ENCODE measurements at regions not wholly inside any gene's neighbourhood (a gene's known extent, or its start where the extent isn't known, plus 50 kb on each side); places are given as distances from the start of the nearest gene placed in this dataset.

DNA sequence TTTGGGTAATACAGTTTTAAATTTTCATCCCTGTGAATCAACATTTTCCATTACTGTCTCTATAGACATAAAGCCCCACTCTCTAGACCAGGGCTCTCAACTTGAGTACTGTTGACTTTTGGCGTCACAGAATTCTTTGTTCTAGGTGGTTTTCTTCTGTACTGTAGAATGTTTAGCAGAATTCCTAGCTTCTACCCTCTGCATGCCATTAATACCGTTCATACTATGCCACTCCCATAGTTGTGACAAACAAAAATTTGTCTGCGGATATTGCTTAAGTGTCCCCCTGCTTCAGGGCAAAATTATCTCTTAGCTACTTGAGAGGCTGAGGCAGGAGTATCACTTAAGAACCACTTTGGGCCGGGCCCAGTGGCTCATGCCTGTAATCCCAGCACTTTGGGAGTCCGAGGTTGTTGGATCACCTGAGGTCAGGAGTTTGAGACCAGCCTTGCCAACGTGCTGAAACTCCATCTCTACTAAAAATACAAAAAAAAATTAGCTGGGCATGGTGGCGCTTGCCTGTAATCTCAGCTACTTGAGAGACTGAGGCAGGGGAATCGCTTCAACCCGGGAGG, 57.3 kb upstream of the NRG3 start:
- Histone ChIP-seq H3K79me2 (ENCODE audit: insufficient read depth, low read length) (no peaks in the 10 kb centered on the region), H4K20me1 (ENCODE audit: low read depth, low read length) (no peaks in the 10 kb centered on the region), H3K9me2 (replicated peaks; ENCODE audit: insufficient read depth, low read length) (no peaks in the 10 kb centered on the region), H3K36me3 (ENCODE audit: low read length) (no peaks in the 10 kb centered on the region), H2AFZ (ENCODE audit: low read depth, low read length, severe bottlenecking) (no peak overlapping the region), H3K9ac (ENCODE audit: low read length) (no peak overlapping the region), H3K4me3 (ENCODE audit: insufficient read depth, low read length, poor library complexity, severe bottlenecking) (no peak overlapping the region), H3K4me2 (ENCODE audit: low read depth, low read length, poor library complexity, severe bottlenecking) (no peak overlapping the region), H3K27ac (ENCODE audit: low read depth, low read length) (no peak overlapping the region), H3F3A (ENCODE audit: insufficient read depth) (no peaks in the 10 kb centered on the region), H3K27me3 (ENCODE audit: low read length) (no peaks in the 10 kb centered on the region), H3K9me3 (ENCODE audit: insufficient read depth, low read length) (no peaks in the 10 kb centered on the region)
- no peak for TF ChIP-seq EZH2phosphoT487 (conservative IDR thresholded peaks at IDR 0.05; ENCODE audit: low read length)
- TF ChIP-seq, protein P1, sequence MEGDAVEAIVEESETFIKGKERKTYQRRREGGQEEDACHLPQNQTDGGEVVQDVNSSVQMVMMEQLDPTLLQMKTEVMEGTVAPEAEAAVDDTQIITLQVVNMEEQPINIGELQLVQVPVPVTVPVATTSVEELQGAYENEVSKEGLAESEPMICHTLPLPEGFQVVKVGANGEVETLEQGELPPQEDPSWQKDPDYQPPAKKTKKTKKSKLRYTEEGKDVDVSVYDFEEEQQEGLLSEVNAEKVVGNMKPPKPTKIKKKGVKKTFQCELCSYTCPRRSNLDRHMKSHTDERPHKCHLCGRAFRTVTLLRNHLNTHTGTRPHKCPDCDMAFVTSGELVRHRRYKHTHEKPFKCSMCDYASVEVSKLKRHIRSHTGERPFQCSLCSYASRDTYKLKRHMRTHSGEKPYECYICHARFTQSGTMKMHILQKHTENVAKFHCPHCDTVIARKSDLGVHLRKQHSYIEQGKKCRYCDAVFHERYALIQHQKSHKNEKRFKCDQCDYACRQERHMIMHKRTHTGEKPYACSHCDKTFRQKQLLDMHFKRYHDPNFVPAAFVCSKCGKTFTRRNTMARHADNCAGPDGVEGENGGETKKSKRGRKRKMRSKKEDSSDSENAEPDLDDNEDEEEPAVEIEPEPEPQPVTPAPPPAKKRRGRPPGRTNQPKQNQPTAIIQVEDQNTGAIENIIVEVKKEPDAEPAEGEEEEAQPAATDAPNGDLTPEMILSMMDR (IDR thresholded peaks at IDR 0.05; ENCODE audit: insufficient read depth, low read length, poor library complexity, severe bottlenecking): no peak

DNA sequence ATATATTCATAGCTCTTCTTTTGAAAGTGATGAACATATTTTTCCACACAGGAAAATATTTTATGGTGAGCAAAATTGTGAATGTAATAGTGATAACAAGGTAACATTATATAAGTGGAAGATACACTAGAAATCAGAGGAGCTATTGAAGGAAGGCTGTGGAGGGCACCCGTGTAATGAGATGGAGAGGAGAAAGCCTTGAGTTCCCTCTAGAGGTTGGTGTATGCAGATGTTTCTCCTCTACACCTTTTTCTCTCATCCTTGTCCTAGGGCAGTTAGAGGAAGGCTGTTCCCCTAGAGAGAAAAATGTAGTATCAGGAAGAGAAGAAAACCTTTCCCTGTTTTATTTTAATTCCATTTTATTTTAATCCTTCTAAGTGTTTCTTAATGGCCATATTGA, 54.6 kb upstream of the NRG3 start:
- TF ChIP-seq, protein P1 (IDR thresholded peaks at IDR 0.05; ENCODE audit: insufficient read depth, low read length, poor library complexity, severe bottlenecking): no peak
- TF ChIP-seq EZH2phosphoT487 (conservative IDR thresholded peaks at IDR 0.05; ENCODE audit: low read length): no peak
- Histone ChIP-seq H4K20me1 (ENCODE audit: low read depth, low read length) (no peaks in the 10 kb centered on the region), H3F3A (ENCODE audit: insufficient read depth) (no peaks in the 10 kb centered on the region), H3K4me2 (ENCODE audit: low read depth, low read length, poor library complexity, severe bottlenecking) (no peak overlapping the region), H3K9ac (ENCODE audit: low read length) (no peak overlapping the region), H3K9me2 (replicated peaks; ENCODE audit: insufficient read depth, low read length) (no peaks in the 10 kb centered on the region), H3K27me3 (ENCODE audit: low read length) (no peaks in the 10 kb centered on the region), H3K79me2 (ENCODE audit: insufficient read depth, low read length) (no peaks in the 10 kb centered on the region), H3K27ac (ENCODE audit: low read depth, low read length) (no peak overlapping the region), H3K4me3 (ENCODE audit: insufficient read depth, low read length, poor library complexity, severe bottlenecking) (no peak overlapping the region), H2AFZ (ENCODE audit: low read depth, low read length, severe bottlenecking) (no peak overlapping the region), H3K36me3 (ENCODE audit: low read length) (no peaks in the 10 kb centered on the region), H3K9me3 (ENCODE audit: insufficient read depth, low read length) (no peaks in the 10 kb centered on the region)

Measured in SU-DHL-6 (cell line).